ENCODE measurements at regions not wholly inside any gene's neighbourhood (a gene's known extent, or its start where the extent isn't known, plus 50 kb on each side); places are given as distances from the start of the nearest gene placed in this dataset.

GRCh38 chrX:33831211-33831610, 300.9 kb downstream of the FAM47A start:
- no peaks in the 10 kb centered on the region for H3K4me1 ChIP-seq
- no peaks in the 10 kb centered on the region for H3K36me3 ChIP-seq
- H3K4me3 ChIP-seq, result no peak overlapping the region
- DNase-seq (ENCODE audit: low spot score in 2 of 2), result no peak
- H3K27ac ChIP-seq, result no peak overlapping the region
- peaks cover 0 to 17% of the 10 kb centered on the region in 2 donors for H3K9me3 ChIP-seq
- intact Hi-C loops (cut with DNase I; ENCODE audit: low total_unique reads), result no loop called here
- TF ChIP-seq CTCF (IDR thresholded peaks at IDR 0.05) (no peak), POLR2AphosphoS5 (IDR thresholded peaks at IDR 0.05) (no peak), POLR2A (IDR thresholded peaks at IDR 0.05) (no peak)
- peaks cover 0 to 2% of the 10 kb centered on the region in 2 donors for H3K27me3 ChIP-seq

GRCh38 chrX:33817266-33817665, 314.8 kb downstream of the FAM47A start:
- H3K36me3 ChIP-seq, result no peaks in the 10 kb centered on the region
- H3K27ac ChIP-seq, result no peak overlapping the region
- H3K4me3 ChIP-seq, result no peak overlapping the region
- H3K9me3 ChIP-seq, result no peaks in the 10 kb centered on the region
- peaks cover 0 to 6% of the 10 kb centered on the region in 2 donors for H3K27me3 ChIP-seq
- intact Hi-C loops (cut with DNase I; ENCODE audit: low total_unique reads), result no loop called here
- no peaks in the 10 kb centered on the region for H3K4me1 ChIP-seq
- no peak for DNase-seq (ENCODE audit: low spot score in 2 of 2)
- TF ChIP-seq CTCF (IDR thresholded peaks at IDR 0.05) (no peak), POLR2AphosphoS5 (IDR thresholded peaks at IDR 0.05) (no peak), POLR2A (IDR thresholded peaks at IDR 0.05) (no peak)

GRCh38 chrX:33808636-33809035, 323.5 kb downstream of the FAM47A start:
- Histone ChIP-seq H3K27ac (no peak overlapping the region), H3K4me3 (no peak overlapping the region), H3K4me1 (no peaks in the 10 kb centered on the region), H3K27me3 (peaks cover 0 to 6% of the 10 kb centered on the region in 2 donors), H3K9me3 (peaks cover 0 to 6% of the 10 kb centered on the region in 2 donors), H3K36me3 (no peaks in the 10 kb centered on the region)
- DNase-seq (ENCODE audit: low spot score in 2 of 2), result no peak
- TF ChIP-seq POLR2AphosphoS5 (IDR thresholded peaks at IDR 0.05), result no peak
- no peak for TF ChIP-seq CTCF (IDR thresholded peaks at IDR 0.05)
- intact Hi-C loops (cut with DNase I; ENCODE audit: low total_unique reads), result no loop called here

GRCh38 chrX:33784548-33784947, 347.6 kb downstream of the FAM47A start:
- DNase-seq (ENCODE audit: low spot score in 2 of 2), result no peak
- H3K36me3 ChIP-seq, result no peaks in the 10 kb centered on the region
- no peak overlapping the region for H3K27ac ChIP-seq
- H3K4me3 ChIP-seq, result no peak overlapping the region
- H3K9me3 ChIP-seq, result no peaks in the 10 kb centered on the region
- H3K4me1 ChIP-seq, result no peaks in the 10 kb centered on the region
- H3K27me3 ChIP-seq, result peaks cover 0 to 4% of the 10 kb centered on the region in 2 donors
- no peak for TF ChIP-seq CTCF (IDR thresholded peaks at IDR 0.05)
- no peak for TF ChIP-seq POLR2AphosphoS5 (IDR thresholded peaks at IDR 0.05)
- no peak for TF ChIP-seq POLR2A (IDR thresholded peaks at IDR 0.05)
- intact Hi-C loops (cut with DNase I; ENCODE audit: low total_unique reads), result no loop called here

- H3K36me3 ChIP-seq, result no peaks in the 10 kb centered on the region
- H3K4me1 ChIP-seq, result no peaks in the 10 kb centered on the region
- no peaks in the 10 kb centered on the region for H3K27me3 ChIP-seq
- no peak for DNase-seq (ENCODE audit: low spot score in 2 of 2)
- peaks cover 0 to 8% of the 10 kb centered on the region in 2 donors for H3K9me3 ChIP-seq
- intact Hi-C loops (cut with DNase I; ENCODE audit: low total_unique reads), result no loop called here
- H3K4me3 ChIP-seq, result no peak overlapping the region
- TF ChIP-seq CTCF (IDR thresholded peaks at IDR 0.05) (no peak), POLR2A (IDR thresholded peaks at IDR 0.05) (no peak), POLR2AphosphoS5 (IDR thresholded peaks at IDR 0.05) (no peak)
- no peak overlapping the region for H3K27ac ChIP-seq
These were observed 390.3 kb downstream of the FAM47A start for GRCh38 chrX:33741807-33742206.
